CD4-positive, alpha-beta memory T cell (primary cell): ENCODE measurements at regions not wholly inside any gene's neighbourhood (a gene's known extent, or its start where the extent isn't known, plus 50 kb on each side); places are given as distances from the start of the nearest gene placed in this dataset.

ENCODE experiments used
- CTCF ChIA-PET: fragments of 350-600 bp; sonication (Branson Sonifier 250); formaldehyde crosslinking; loops from one replicate; lab custom pipeline; 2021; ENCODE audit warnings: inconsistent platforms; ENCODE audit not compliant: partially characterized antibody; lab: Charles Lee
- POLR2A ChIA-PET: fragments of 350-600 bp; sonication (Branson Sonifier 250); formaldehyde crosslinking; loops from one replicate; lab custom pipeline; 2021; ENCODE audit not compliant: partially characterized antibody; lab: Charles Lee
- DNase-seq, 5 donors: peaks; one replicate each; pipeline versions ENCODE4 v3.0.0 to v3.0.0-alpha.2; 2020 to 2022; ENCODE audit warnings: mixed read lengths in 1 of 5
- H3K27ac ChIP-seq: one replicate; pipeline ENCODE4 v1.7.0; 2013; ENCODE audit warnings: low read depth, low read length
- H3K27me3 ChIP-seq: 2 replicates; pipeline ENCODE4 v1.7.0; 2013; ENCODE audit warnings: mild to moderate bottlenecking, low read length, moderate library complexity; ENCODE audit not compliant: insufficient read depth
- H3K36me3 ChIP-seq: 2 replicates; pipeline ENCODE4 v1.7.0; 2013; ENCODE audit warnings: mild to moderate bottlenecking, low read length, moderate library complexity; ENCODE audit not compliant: insufficient read depth
- H3K4me1 ChIP-seq: 2 replicates; pipeline ENCODE4 v1.7.0; 2013; ENCODE audit warnings: mild to moderate bottlenecking, low read length, moderate library complexity; ENCODE audit not compliant: insufficient read depth
- H3K4me3 ChIP-seq, 2 donors: one replicate each; pipeline ENCODE4 v1.7.0; 2013; ENCODE audit warnings: low read length in 2 of 2, mild to moderate bottlenecking in 1 of 2
- H3K9me3 ChIP-seq, 2 donors: one replicate each; pipeline ENCODE4 v1.7.0; 2013; ENCODE audit warnings: low read length in 2 of 2, control low read depth in 1 of 2; ENCODE audit not compliant: control insufficient read depth in 1 of 2
- H3K27ac Mint-ChIP-seq, 7 donors: one replicate each; pipeline ENCODE4 v1.8.0; 2020 to 2021; ENCODE audit warnings: mixed read lengths in 7 of 7, mild to moderate bottlenecking in 6 of 7, inconsistent platforms in 3 of 7, moderate library complexity in 3 of 7
- H3K27me3 Mint-ChIP-seq, 2 donors: one replicate each; pipeline ENCODE4 v1.8.0; 2020 to 2021; ENCODE audit warnings: mixed read lengths in 2 of 2
- H3K36me3 Mint-ChIP-seq, 2 donors: one replicate each; pipeline ENCODE4 v1.8.0; 2020 to 2021; ENCODE audit warnings: mixed read lengths in 2 of 2, inconsistent platforms in 1 of 2, mild to moderate bottlenecking in 1 of 2
- H3K4me1 Mint-ChIP-seq, 4 donors: one replicate each; pipeline ENCODE4 v1.8.0; 2020 to 2021; ENCODE audit warnings: mixed read lengths in 4 of 4, mild to moderate bottlenecking in 1 of 4
- H3K4me3 Mint-ChIP-seq, 8 donors: one replicate each; pipeline ENCODE4 v1.8.0; 2020 to 2021; ENCODE audit warnings: mixed read lengths in 8 of 8, mild to moderate bottlenecking in 7 of 8, moderate library complexity in 6 of 8, inconsistent platforms in 3 of 8
- H3K9me3 Mint-ChIP-seq, 8 donors: one replicate each; pipeline ENCODE4 v1.8.0; 2020 to 2021; ENCODE audit warnings: mixed read lengths in 8 of 8, mild to moderate bottlenecking in 5 of 8, inconsistent platforms in 3 of 8, moderate library complexity in 1 of 8
- intact Hi-C: fragments of 100-400 bp; cut with micrococcal nuclease; formaldehyde crosslinking; loops from one replicate; pipeline ENCODE4 v1.15.1; 2023

GRCh38 chr2:24439971-24440340 is 51.1 kb upstream of the NCOA1 start:
- no peaks in the 10 kb centered on the region for H3K9me3 ChIP-seq
- H3K27ac Mint-ChIP-seq, result no peak overlapping the region
- ChIA-PET POLR2A (no interaction called here), CTCF (no interaction called here)
- no peaks in the 10 kb centered on the region for H3K36me3 Mint-ChIP-seq
- no peak overlapping the region for H3K4me3 ChIP-seq
- H3K4me3 Mint-ChIP-seq, result no peak overlapping the region
- H3K4me1 Mint-ChIP-seq, result no peaks in the 10 kb centered on the region
- no peaks in the 10 kb centered on the region for H3K27me3 ChIP-seq
- intact Hi-C loops, result no loop called here
- H3K36me3 ChIP-seq, result no peaks in the 10 kb centered on the region
- no peaks in the 10 kb centered on the region for H3K4me1 ChIP-seq
- no peaks in the 10 kb centered on the region for H3K27me3 Mint-ChIP-seq
- no peak overlapping the region for H3K27ac ChIP-seq
- DNase-seq, result no peak
- no peaks in the 10 kb centered on the region for H3K9me3 Mint-ChIP-seq

GRCh38 chr2:24439280-24439970 is 51.6 kb upstream of the NCOA1 start:
- Histone ChIP-seq H3K4me1 (no peaks in the 10 kb centered on the region), H3K9me3 (no peaks in the 10 kb centered on the region), H3K4me3 (no peak overlapping the region), H3K36me3 (no peaks in the 10 kb centered on the region), H3K27me3 (no peaks in the 10 kb centered on the region), H3K27ac (no peak overlapping the region)
- no peaks in the 10 kb centered on the region for H3K36me3 Mint-ChIP-seq
- no peaks in the 10 kb centered on the region for H3K4me1 Mint-ChIP-seq
- no peak overlapping the region for H3K27ac Mint-ChIP-seq
- ChIA-PET POLR2A (no interaction called here), CTCF (no interaction called here)
- intact Hi-C loops, result no loop called here
- H3K9me3 Mint-ChIP-seq, result no peaks in the 10 kb centered on the region
- no peaks in the 10 kb centered on the region for H3K27me3 Mint-ChIP-seq
- no peak overlapping the region for H3K4me3 Mint-ChIP-seq
- no peak for DNase-seq

GRCh38 chr2:24438106-24438505 is 52.9 kb upstream of the NCOA1 start:
- Mint-ChIP-seq H3K9me3 (no peaks in the 10 kb centered on the region), H3K4me3 (no peak overlapping the region), H3K36me3 (no peaks in the 10 kb centered on the region), H3K27ac (no peak overlapping the region), H3K4me1 (no peaks in the 10 kb centered on the region), H3K27me3 (no peaks in the 10 kb centered on the region)
- no peak overlapping the region for H3K4me3 ChIP-seq
- no peaks in the 10 kb centered on the region for H3K4me1 ChIP-seq
- no peak overlapping the region for H3K27ac ChIP-seq
- intact Hi-C loops, result no loop called here
- no peaks in the 10 kb centered on the region for H3K27me3 ChIP-seq
- DNase-seq, result no peak
- no peaks in the 10 kb centered on the region for H3K9me3 ChIP-seq
- no peaks in the 10 kb centered on the region for H3K36me3 ChIP-seq
- POLR2A ChIA-PET, result no interaction called here
- CTCF ChIA-PET, result interaction anchor here (1.2 kb wide), 1 partner anchor 29 kb away, joined by 3 read pairs; no protein-coding TSS in a partner anchor

- H3K27ac Mint-ChIP-seq, result no peak overlapping the region
- intact Hi-C loops, result no loop called here
- H3K36me3 Mint-ChIP-seq, result no peaks in the 10 kb centered on the region
- no peak overlapping the region for H3K27ac ChIP-seq
- no peaks in the 10 kb centered on the region for H3K27me3 ChIP-seq
- ChIA-PET CTCF (interaction anchor here (0.6 to 3.2 kb wide), 4 partner anchors 8 to 27 kb away, joined by 3 to 14 read pairs (median 4); no protein-coding TSS in a partner anchor), POLR2A (no interaction called here)
- H3K36me3 ChIP-seq, result no peaks in the 10 kb centered on the region
- no peak overlapping the region for H3K4me3 Mint-ChIP-seq
- H3K27me3 Mint-ChIP-seq, result no peaks in the 10 kb centered on the region
- DNase-seq, result no peak
- no peaks in the 10 kb centered on the region for H3K4me1 Mint-ChIP-seq
- no peaks in the 10 kb centered on the region for H3K4me1 ChIP-seq
- no peaks in the 10 kb centered on the region for H3K9me3 ChIP-seq
- H3K4me3 ChIP-seq, result no peak overlapping the region
- no peaks in the 10 kb centered on the region for H3K9me3 Mint-ChIP-seq
Measured at GRCh38 chr2:24435391-24436316, 55.4 kb upstream of the NCOA1 start.

- H3K4me3 Mint-ChIP-seq, result no peak overlapping the region
- no peaks in the 10 kb centered on the region for H3K9me3 Mint-ChIP-seq
- no peaks in the 10 kb centered on the region for H3K9me3 ChIP-seq
- H3K27ac ChIP-seq, result no peak overlapping the region
- intact Hi-C loops, result no loop called here
- no peaks in the 10 kb centered on the region for H3K4me1 Mint-ChIP-seq
- DNase-seq, result no peak
- POLR2A ChIA-PET, result no interaction called here
- CTCF ChIA-PET, result interaction anchor here (1.6 to 3.2 kb wide), 2 partner anchors 12 to 26 kb away, joined by 3 to 14 read pairs; no protein-coding TSS in a partner anchor
- H3K4me3 ChIP-seq, result no peak overlapping the region
- H3K36me3 Mint-ChIP-seq, result no peaks in the 10 kb centered on the region
- H3K27me3 ChIP-seq, result no peaks in the 10 kb centered on the region
- no peaks in the 10 kb centered on the region for H3K27me3 Mint-ChIP-seq
- H3K27ac Mint-ChIP-seq, result no peak overlapping the region
- no peaks in the 10 kb centered on the region for H3K4me1 ChIP-seq
- no peaks in the 10 kb centered on the region for H3K36me3 ChIP-seq
Measured at GRCh38 chr2:24434541-24434940, 56.5 kb upstream of the NCOA1 start.

- H3K27ac ChIP-seq, result no peak overlapping the region
- no peaks in the 10 kb centered on the region for H3K4me1 Mint-ChIP-seq
- H3K36me3 ChIP-seq, result no peaks in the 10 kb centered on the region
- H3K9me3 Mint-ChIP-seq, result no peaks in the 10 kb centered on the region
- no peaks in the 10 kb centered on the region for H3K27me3 ChIP-seq
- ChIA-PET POLR2A (no interaction called here), CTCF (interaction anchor here (1.3 to 3.2 kb wide), 3 partner anchors 10 to 394 kb away, joined by 4 to 14 read pairs (median 6); no protein-coding TSS in a partner anchor)
- no peaks in the 10 kb centered on the region for H3K36me3 Mint-ChIP-seq
- no peaks in the 10 kb centered on the region for H3K27me3 Mint-ChIP-seq
- DNase-seq, result no peak
- H3K9me3 ChIP-seq, result no peaks in the 10 kb centered on the region
- no peak overlapping the region for H3K27ac Mint-ChIP-seq
- H3K4me3 ChIP-seq, result no peak overlapping the region
- H3K4me3 Mint-ChIP-seq, result no peak overlapping the region
- H3K4me1 ChIP-seq, result no peaks in the 10 kb centered on the region
- intact Hi-C loops, result no loop called here
Measured at GRCh38 chr2:24432735-24433134, 58.3 kb upstream of the NCOA1 start.

GRCh38 chr2:24432121-24432520 is 58.9 kb upstream of the NCOA1 start:
- Mint-ChIP-seq H3K4me1 (no peaks in the 10 kb centered on the region), H3K36me3 (no peaks in the 10 kb centered on the region), H3K9me3 (no peaks in the 10 kb centered on the region), H3K4me3 (no peak overlapping the region), H3K27ac (no peak overlapping the region), H3K27me3 (no peaks in the 10 kb centered on the region)
- ChIA-PET POLR2A (no interaction called here), CTCF (interaction anchor here (1.7 to 3.2 kb wide), 2 partner anchors 10 to 395 kb away, joined by 6 to 14 read pairs; no protein-coding TSS in a partner anchor)
- intact Hi-C loops, result no loop called here
- DNase-seq, result no peak
- Histone ChIP-seq H3K27me3 (no peaks in the 10 kb centered on the region), H3K4me3 (no peak overlapping the region), H3K9me3 (no peaks in the 10 kb centered on the region), H3K27ac (no peak overlapping the region), H3K4me1 (no peaks in the 10 kb centered on the region), H3K36me3 (no peaks in the 10 kb centered on the region)
